Prostate gland (tissue), 2 donors: ENCODE measurements at regions not wholly inside any gene's neighbourhood (a gene's known extent, or its start where the extent isn't known, plus 50 kb on each side); places are given as distances from the start of the nearest gene placed in this dataset.

Experiments
- DNase-seq: peaks from one replicate; pipeline ENCODE4 v3.0.0-alpha.2; 2019; ENCODE audit warnings: low spot score
- H3K27ac ChIP-seq, 2 donors: fragments of 200-600 bp; sonication (generic); 2 replicates each; pipeline ENCODE4 v1.5.1; 2017 to 2019
- H3K27me3 ChIP-seq: fragments of 200-600 bp; sonication (generic); replicated peaks from 2 replicates; pipeline ENCODE4 v1.5.1; 2019; ENCODE audit not compliant: insufficient read depth
- H3K36me3 ChIP-seq, 2 donors: fragments of 200-600 bp; sonication (generic); 1 replicate in 1 of 2; 2 replicates in 1 of 2; pipeline versions ENCODE4 v1.5.1 to v1.8.1; 2017 to 2019
- H3K4me1 ChIP-seq: fragments of 200-600 bp; sonication (generic); replicated peaks from 2 replicates; pipeline ENCODE4 v1.5.1; 2019
- H3K4me3 ChIP-seq, 2 donors: fragments of 200-600 bp; sonication (generic); 2 replicates each; pipeline ENCODE4 v1.5.1; 2017 to 2019
- H3K9me3 ChIP-seq: fragments of 200-600 bp; sonication (generic); 2 replicates; pipeline ENCODE4 v1.5.1; 2017
- POLR2A ChIP-seq: fragments of 450-650 bp; IDR thresholded peaks from one replicate; pipeline ENCODE4 v1.6.1; 2016; ENCODE audit warnings: antibody characterized with exemption, mild to moderate bottlenecking
- POLR2AphosphoS5 ChIP-seq: sonication (generic); formaldehyde crosslinking; IDR thresholded peaks from one replicate; pipeline ENCODE4 v1.6.1; 2017; ENCODE audit warnings: antibody characterized with exemption
- WGBS: methylation state at CpG from one replicate; pipeline ENCODE4 v1.1.5; 2018; 5-methylcytosine and 5-hydroxymethylcytosine counted together
- intact Hi-C: fragments of 100-400 bp; cut with DNase I; formaldehyde crosslinking; loops from one replicate; pipeline ENCODE4 v1.14.2; 2022
- TF ChIP-seq, protein P1 (sequence below), 4 experiments: fragments of 200-600 bp in 2 of 4; fragments of 450-650 bp in 2 of 4; sonication (generic) in 2 of 4; IDR thresholded peaks; 1 replicate in 3 of 4; 2 replicates in 1 of 4; pipeline ENCODE4 v1.5.1; 2016 to 2019; ENCODE audit warnings: antibody characterized with exemption in 4 of 4, mild to moderate bottlenecking in 2 of 4, moderate library complexity in 2 of 4

DNA sequence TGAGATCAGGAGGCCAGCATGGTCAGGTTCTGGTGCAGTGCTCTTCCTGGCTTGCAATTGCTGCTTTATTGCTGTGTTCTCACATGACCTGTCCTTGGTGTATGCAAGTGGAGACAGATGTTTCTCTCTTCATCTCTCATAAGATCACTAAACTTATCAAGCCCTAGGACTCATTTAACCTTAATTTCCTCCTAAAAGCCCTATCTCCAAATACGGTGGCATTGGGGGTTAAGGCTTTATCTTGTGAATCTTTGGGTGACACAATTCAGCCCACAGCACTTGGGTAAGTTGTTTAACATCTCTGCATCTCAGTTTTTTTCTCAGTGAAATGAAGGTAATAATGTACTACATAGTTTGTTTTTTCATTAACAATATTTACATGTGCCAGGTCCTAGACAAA is 152.4 kb downstream of the RWDD3 start:
- WGBS, result 37% methylated on average over 1 of the region's 1 CpG
- intact Hi-C loops, result no loop called here

GRCh38 chr1:95386915-95387314 is 152.9 kb downstream of the RWDD3 start:
- H3K36me3 ChIP-seq, result no peaks in the 10 kb centered on the region
- DNase-seq, result no peak
- H3K4me1 ChIP-seq, result no peaks in the 10 kb centered on the region
- intact Hi-C loops, result no loop called here
- TF ChIP-seq POLR2A, result no peak
- no peak for TF ChIP-seq POLR2AphosphoS5
- TF ChIP-seq, protein P1, sequence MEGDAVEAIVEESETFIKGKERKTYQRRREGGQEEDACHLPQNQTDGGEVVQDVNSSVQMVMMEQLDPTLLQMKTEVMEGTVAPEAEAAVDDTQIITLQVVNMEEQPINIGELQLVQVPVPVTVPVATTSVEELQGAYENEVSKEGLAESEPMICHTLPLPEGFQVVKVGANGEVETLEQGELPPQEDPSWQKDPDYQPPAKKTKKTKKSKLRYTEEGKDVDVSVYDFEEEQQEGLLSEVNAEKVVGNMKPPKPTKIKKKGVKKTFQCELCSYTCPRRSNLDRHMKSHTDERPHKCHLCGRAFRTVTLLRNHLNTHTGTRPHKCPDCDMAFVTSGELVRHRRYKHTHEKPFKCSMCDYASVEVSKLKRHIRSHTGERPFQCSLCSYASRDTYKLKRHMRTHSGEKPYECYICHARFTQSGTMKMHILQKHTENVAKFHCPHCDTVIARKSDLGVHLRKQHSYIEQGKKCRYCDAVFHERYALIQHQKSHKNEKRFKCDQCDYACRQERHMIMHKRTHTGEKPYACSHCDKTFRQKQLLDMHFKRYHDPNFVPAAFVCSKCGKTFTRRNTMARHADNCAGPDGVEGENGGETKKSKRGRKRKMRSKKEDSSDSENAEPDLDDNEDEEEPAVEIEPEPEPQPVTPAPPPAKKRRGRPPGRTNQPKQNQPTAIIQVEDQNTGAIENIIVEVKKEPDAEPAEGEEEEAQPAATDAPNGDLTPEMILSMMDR (IDR thresholded peaks at IDR 0.05), result no peak
- H3K9me3 ChIP-seq, result no peaks in the 10 kb centered on the region
- no peak overlapping the region for H3K4me3 ChIP-seq
- H3K27ac ChIP-seq, result no peak overlapping the region
- 72% methylated on average over 5 of the region's 5 CpGs for WGBS
- no peaks in the 10 kb centered on the region for H3K27me3 ChIP-seq

More for the DNA sequence above, 152.4 kb downstream of the RWDD3 start:
- H3K36me3 ChIP-seq, result no peaks in the 10 kb centered on the region
- H3K27me3 ChIP-seq, result no peaks in the 10 kb centered on the region
- no peaks in the 10 kb centered on the region for H3K4me1 ChIP-seq
- TF ChIP-seq POLR2AphosphoS5 (no peak), POLR2A (no peak)
- TF ChIP-seq, protein P1 (IDR thresholded peaks at IDR 0.05), result no peak
- H3K9me3 ChIP-seq, result no peaks in the 10 kb centered on the region
- no peak overlapping the region for H3K4me3 ChIP-seq
- no peak overlapping the region for H3K27ac ChIP-seq
- no peak for DNase-seq

DNA sequence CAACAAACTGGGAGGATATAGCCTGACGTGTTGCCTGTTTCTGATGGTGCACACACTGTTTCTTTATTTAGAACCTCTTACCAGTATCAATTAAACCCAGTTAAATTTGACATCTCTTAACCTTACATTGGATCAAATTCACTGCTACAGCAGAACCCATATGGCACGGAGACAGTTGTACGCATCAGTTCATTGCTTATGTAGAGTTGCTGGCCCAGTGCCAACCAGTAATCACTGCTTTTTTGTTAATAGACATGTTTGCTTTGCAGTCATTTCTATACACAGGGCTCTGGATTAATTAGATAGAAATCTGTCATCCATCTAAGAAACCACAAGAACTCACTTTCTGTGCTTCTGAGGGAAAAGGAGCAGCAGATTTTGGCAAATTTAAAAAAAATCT is 154.0 kb downstream of the RWDD3 start:
- H3K27ac ChIP-seq, result no peak overlapping the region
- TF ChIP-seq POLR2AphosphoS5, result no peak
- TF ChIP-seq, protein P1 (IDR thresholded peaks at IDR 0.05), result no peak
- no peak for TF ChIP-seq POLR2A
- intact Hi-C loops, result no loop called here
- H3K4me1 ChIP-seq, result no peaks in the 10 kb centered on the region
- no peaks in the 10 kb centered on the region for H3K27me3 ChIP-seq
- H3K36me3 ChIP-seq, result no peaks in the 10 kb centered on the region
- H3K4me3 ChIP-seq, result no peak overlapping the region
- no peak for DNase-seq
- WGBS, result 24% methylated on average over 3 of the region's 3 CpGs
- H3K9me3 ChIP-seq, result no peaks in the 10 kb centered on the region

GRCh38 chr1:95393434-95393833 is 159.4 kb downstream of the RWDD3 start:
- intact Hi-C loops, result no loop called here
- no peaks in the 10 kb centered on the region for H3K9me3 ChIP-seq
- TF ChIP-seq, protein P1 (IDR thresholded peaks at IDR 0.05), result no peak
- TF ChIP-seq POLR2AphosphoS5, result no peak
- TF ChIP-seq POLR2A, result no peak

DNA sequence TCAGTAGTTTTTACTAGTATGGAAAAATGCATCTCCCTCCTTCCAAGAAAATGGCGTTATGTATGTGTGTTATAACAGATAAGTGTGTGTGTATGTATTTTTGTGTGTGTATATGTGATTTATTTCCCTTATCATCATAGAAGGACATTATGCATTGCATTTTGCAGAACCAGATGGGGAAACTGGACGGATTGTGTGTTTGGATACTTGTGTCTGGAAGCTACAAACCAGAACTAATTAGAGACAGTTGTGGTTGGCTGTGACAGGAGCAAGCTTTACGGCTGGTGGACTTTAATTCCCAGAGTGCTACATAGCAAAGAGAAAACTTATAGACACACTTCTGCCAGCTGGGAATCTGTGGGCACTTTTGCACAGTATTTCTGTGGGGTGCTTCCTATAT is 162.5 kb downstream of the RWDD3 start:
- Histone ChIP-seq H3K9me3 (no peaks in the 10 kb centered on the region), H3K27me3 (no peaks in the 10 kb centered on the region), H3K4me1 (no peaks in the 10 kb centered on the region), H3K4me3 (no peak overlapping the region), H3K27ac (no peak overlapping the region), H3K36me3 (no peaks in the 10 kb centered on the region)
- WGBS, result 56% methylated on average over 3 of the region's 3 CpGs
- DNase-seq, result no peak
- TF ChIP-seq, protein P1 (IDR thresholded peaks at IDR 0.05), result no peak
- no peak for TF ChIP-seq POLR2AphosphoS5
- TF ChIP-seq POLR2A, result no peak
- intact Hi-C loops, result no loop called here

More at GRCh38 chr1:95393434-95393833, 159.4 kb downstream of the RWDD3 start:
- Histone ChIP-seq H3K27ac (no peak overlapping the region), H3K27me3 (no peaks in the 10 kb centered on the region), H3K4me3 (no peak overlapping the region), H3K4me1 (no peaks in the 10 kb centered on the region), H3K36me3 (no peaks in the 10 kb centered on the region)
- no peak for DNase-seq
